ENCODE measurements at regions not wholly inside any gene's neighbourhood (a gene's known extent, or its start where the extent isn't known, plus 50 kb on each side); places are given as distances from the start of the nearest gene placed in this dataset.
A peak's percentile ranks its signal among the peaks of the same experiment; 100 is the strongest.

- H4K20me1 ChIP-seq (ENCODE audit: control insufficient read depth, insufficient read depth, insufficient read length): no peaks in the 10 kb centered on the region
- H4K8ac ChIP-seq (replicated peaks; ENCODE audit: insufficient read length, low read depth, low read length): no peak overlapping the region
- Mint-ChIP-seq H3K36me3 (ENCODE audit: insufficient read depth in 1 of 3, low read depth in 3 of 3) (peaks cover 0 to 6% (median 0%) of the 10 kb centered on the region in 3 experiments; a peak in 2 of 7 replicates), H3K27me3 (ENCODE audit: low read depth) (peaks cover 3% of the 10 kb centered on the region), H3K9me3 (no peaks in the 10 kb centered on the region), H3K4me3 (no peak overlapping the region; a peak in 1 of 5 replicates), H3K4me1 (peaks cover 60 to 66% of the 10 kb centered on the region in 2 experiments), H3K27ac (0 out of 7 replicates have a peak overlapping the region, but pooled peaks of 1 of the 3 experiments have one; percentile 92)
- no peaks in the 10 kb centered on the region for H3K79me1 ChIP-seq (ENCODE audit: insufficient read depth, low read depth, low read length, poor library complexity, severe bottlenecking)
- H3K9ac ChIP-seq (ENCODE audit: extremely low read depth, insufficient read length, low read length): no peak overlapping the region
- no peak overlapping the region for H2BK20ac ChIP-seq (ENCODE audit: low read depth, low read length, poor library complexity, severe bottlenecking)
- no peak for DNase-seq
- no peak overlapping the region for H3K4ac ChIP-seq (ENCODE audit: low read depth, low read length)
- no peak overlapping the region for H3K14ac ChIP-seq (ENCODE audit: insufficient read depth, low read length)
- no peaks in the 10 kb centered on the region for H3K27me3 ChIP-seq (ENCODE audit: insufficient read depth, low read length)
- H3K27ac ChIP-seq (ENCODE audit: insufficient read length, low read depth, low read length): no peak overlapping the region
- H3K18ac ChIP-seq (ENCODE audit: insufficient read length, low read depth, low read length): no peak overlapping the region
- H3K4me1 ChIP-seq (ENCODE audit: insufficient read depth, low read length): peaks cover 24% of the 10 kb centered on the region
- H4K5ac ChIP-seq (ENCODE audit: insufficient read length, low read depth, low read length): no peak overlapping the region
- no peak overlapping the region for H3K4me2 ChIP-seq (ENCODE audit: insufficient read depth, insufficient read length, low read length)
- no CpG with 5 or more reads among the region's 14 CpGs for WGBS (ENCODE audit: extremely low coverage, insufficient read length, low lambda C conversion rate)
- no peak overlapping the region for H2BK120ac ChIP-seq (ENCODE audit: low read depth, low read length, poor library complexity, severe bottlenecking)
- H4K91ac ChIP-seq (ENCODE audit: insufficient read length, low read depth, low read length): no peak overlapping the region
- no peak overlapping the region for H2BK15ac ChIP-seq (ENCODE audit: low read depth, low read length)
- TF ChIP-seq, protein P1, sequence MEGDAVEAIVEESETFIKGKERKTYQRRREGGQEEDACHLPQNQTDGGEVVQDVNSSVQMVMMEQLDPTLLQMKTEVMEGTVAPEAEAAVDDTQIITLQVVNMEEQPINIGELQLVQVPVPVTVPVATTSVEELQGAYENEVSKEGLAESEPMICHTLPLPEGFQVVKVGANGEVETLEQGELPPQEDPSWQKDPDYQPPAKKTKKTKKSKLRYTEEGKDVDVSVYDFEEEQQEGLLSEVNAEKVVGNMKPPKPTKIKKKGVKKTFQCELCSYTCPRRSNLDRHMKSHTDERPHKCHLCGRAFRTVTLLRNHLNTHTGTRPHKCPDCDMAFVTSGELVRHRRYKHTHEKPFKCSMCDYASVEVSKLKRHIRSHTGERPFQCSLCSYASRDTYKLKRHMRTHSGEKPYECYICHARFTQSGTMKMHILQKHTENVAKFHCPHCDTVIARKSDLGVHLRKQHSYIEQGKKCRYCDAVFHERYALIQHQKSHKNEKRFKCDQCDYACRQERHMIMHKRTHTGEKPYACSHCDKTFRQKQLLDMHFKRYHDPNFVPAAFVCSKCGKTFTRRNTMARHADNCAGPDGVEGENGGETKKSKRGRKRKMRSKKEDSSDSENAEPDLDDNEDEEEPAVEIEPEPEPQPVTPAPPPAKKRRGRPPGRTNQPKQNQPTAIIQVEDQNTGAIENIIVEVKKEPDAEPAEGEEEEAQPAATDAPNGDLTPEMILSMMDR (conservative IDR thresholded peaks at IDR 0.05): no peak
- no peaks in the 10 kb centered on the region; the same call in 1 of the 2 replicates for H3K79me2 ChIP-seq (ENCODE audit: insufficient read depth, low read length)
- no peak overlapping the region for H2AK5ac ChIP-seq (ENCODE audit: insufficient read length, low read length)
- no peak overlapping the region for H3K23ac ChIP-seq (ENCODE audit: insufficient read length, low read depth, low read length)
- no peak overlapping the region for H2BK12ac ChIP-seq (ENCODE audit: insufficient read length, low read depth, low read length)
- H2AFZ ChIP-seq (ENCODE audit: low read length): no peak overlapping the region
- H3K9me3 ChIP-seq (ENCODE audit: control insufficient read depth, low read depth, low read length): no peaks in the 10 kb centered on the region
- H3K56ac ChIP-seq (ENCODE audit: insufficient read length, low read depth, low read length): no peak overlapping the region
- no peaks in the 10 kb centered on the region for H3K23me2 ChIP-seq (ENCODE audit: insufficient read length, low read depth, low read length, poor library complexity, severe bottlenecking)
- H3T11ph ChIP-seq (ENCODE audit: low read length): no peak overlapping the region
- no peak overlapping the region for H2BK5ac ChIP-seq (ENCODE audit: insufficient read length, low read length)
Measured at GRCh38 chr11:70642266-70642665, 243.9 kb downstream of the CTTN start.
